ENCODE measurements at regions not wholly inside any gene's neighbourhood (a gene's known extent, or its start where the extent isn't known, plus 50 kb on each side); places are given as distances from the start of the nearest gene placed in this dataset.

GRCh38 chr1:200479816-200480215, 70.0 kb upstream of the ZNF281 start:
- TF ChIP-seq CTCF (optimal IDR thresholded peaks at IDR 0.05 in 1 of 3, IDR thresholded peaks at IDR 0.05 in 1 of 3, conservative IDR thresholded peaks at IDR 0.05 in 1 of 3; ENCODE audit: extremely low read depth in 1 of 3, insufficient read depth in 2 of 3, low read length in 3 of 3) (no peak), EZH2 (IDR thresholded peaks at IDR 0.05; ENCODE audit: low read length) (no peak)
